Tibial artery (tissue), 4 donors: ENCODE measurements at regions not wholly inside any gene's neighbourhood (a gene's known extent, or its start where the extent isn't known, plus 50 kb on each side); places are given as distances from the start of the nearest gene placed in this dataset.

ENCODE experiments used
- DNase-seq, 2 donors: peaks; one replicate each; pipeline ENCODE4 v3.0.0-alpha.2; 2019
- H3K27ac ChIP-seq, 2 donors: fragments of 200-600 bp; sonication (generic) in 1 of 2; 1 replicate in 1 of 2; 2 replicates in 1 of 2; pipeline ENCODE4 v1.5.1; 2018 to 2019; ENCODE audit warnings: mild to moderate bottlenecking in 1 of 2
- H3K27me3 ChIP-seq, 2 donors: fragments of 200-600 bp; sonication (generic) in 1 of 2; one replicate each; pipeline versions ENCODE4 v1.5.1 to v1.6.0; 2016 to 2019
- H3K36me3 ChIP-seq, 3 donors: fragments of 200-600 bp; sonication (generic) in 2 of 3; one replicate each; pipeline ENCODE4 v1.5.1; 2016 to 2019; ENCODE audit warnings: mild to moderate bottlenecking in 2 of 3
- H3K4me1 ChIP-seq, 4 donors: fragments of 200-600 bp; sonication (generic) in 2 of 4; 1 replicate in 3 of 4; 2 replicates in 1 of 4; pipeline ENCODE4 v1.5.1; 2016 to 2019
- H3K4me3 ChIP-seq, 2 donors: fragments of 200-600 bp; sonication (generic) in 1 of 2; 1 replicate in 1 of 2; 2 replicates in 1 of 2; pipeline ENCODE4 v1.5.1; 2018 to 2019; ENCODE audit warnings: mild to moderate bottlenecking in 2 of 2
- H3K9me3 ChIP-seq, 3 donors: fragments of 200-600 bp; sonication (generic) in 1 of 3; one replicate each; pipeline ENCODE4 v1.5.1; 2016 to 2019
- CTCF ChIP-seq, 2 experiments: fragments of 200-600 bp in 1 of 2; fragments of 450-650 bp in 1 of 2; IDR thresholded peaks; one replicate each; pipeline ENCODE4 v1.5.1; 2017 to 2019; ENCODE audit warnings: antibody characterized with exemption in 2 of 2, mild to moderate bottlenecking in 1 of 2, moderate library complexity in 1 of 2
- intact Hi-C: fragments of 100-400 bp; cut with DNase I; formaldehyde crosslinking; loops from one replicate; pipeline ENCODE4 v1.15.0; 2023; ENCODE audit warnings: low total_unique reads

DNA sequence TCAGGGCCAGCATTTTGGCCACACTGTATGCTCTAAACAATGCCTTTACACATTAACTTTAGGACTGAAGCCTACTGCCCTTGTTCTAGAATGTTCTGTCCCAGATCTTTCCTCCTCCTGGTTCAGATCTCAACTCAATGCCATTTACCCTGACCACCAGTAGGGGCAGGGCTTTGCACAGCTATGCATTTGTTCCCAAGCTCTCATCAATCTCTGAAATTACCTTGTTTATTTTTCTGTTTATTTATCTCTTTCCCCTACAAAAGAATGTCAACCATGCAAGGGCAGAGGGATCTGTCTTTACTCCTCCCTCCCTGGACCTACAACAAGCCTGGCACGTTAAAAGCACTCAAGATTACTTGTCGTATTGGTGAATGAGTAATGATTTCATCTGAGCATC is 612.9 kb downstream of the BNC2 start:
- intact Hi-C loops: no loop called here
- DNase-seq: no peak
- Histone ChIP-seq H3K27me3 (no peaks in the 10 kb centered on the region), H3K4me1 (no peaks in the 10 kb centered on the region), H3K4me3 (no peak overlapping the region), H3K36me3 (no peaks in the 10 kb centered on the region), H3K27ac (no peak overlapping the region), H3K9me3 (no peaks in the 10 kb centered on the region)
- peak in 1 of 2 experiments; percentile 22 for TF ChIP-seq CTCF (IDR thresholded peaks at IDR 0.05)

GRCh38 chr9:16258191-16258590 is 612.3 kb downstream of the BNC2 start:
- H3K9me3 ChIP-seq: no peaks in the 10 kb centered on the region
- no peaks in the 10 kb centered on the region for H3K4me1 ChIP-seq
- H3K36me3 ChIP-seq: no peaks in the 10 kb centered on the region
- no peaks in the 10 kb centered on the region for H3K27me3 ChIP-seq
- H3K4me3 ChIP-seq: no peak overlapping the region
- no peak for TF ChIP-seq CTCF (IDR thresholded peaks at IDR 0.05)
- no peak for DNase-seq
- intact Hi-C loops: no loop called here
- no peak overlapping the region for H3K27ac ChIP-seq

GRCh38 chr9:16258708-16259107 is 611.8 kb downstream of the BNC2 start:
- Histone ChIP-seq H3K27me3 (no peaks in the 10 kb centered on the region), H3K4me1 (no peaks in the 10 kb centered on the region), H3K27ac (no peak overlapping the region), H3K36me3 (no peaks in the 10 kb centered on the region), H3K9me3 (no peaks in the 10 kb centered on the region), H3K4me3 (no peak overlapping the region)
- DNase-seq: no peak
- no peak for TF ChIP-seq CTCF (IDR thresholded peaks at IDR 0.05)
- intact Hi-C loops: no loop called here

- H3K9me3 ChIP-seq: no peaks in the 10 kb centered on the region
- no peak for TF ChIP-seq CTCF (IDR thresholded peaks at IDR 0.05)
- intact Hi-C loops: no loop called here
- no peaks in the 10 kb centered on the region for H3K36me3 ChIP-seq
- no peak overlapping the region for H3K27ac ChIP-seq
- peaks cover 0 to under 1% (median 0%) of the 10 kb centered on the region in 4 donors for H3K4me1 ChIP-seq
- no peak overlapping the region for H3K4me3 ChIP-seq
- DNase-seq: no peak
- H3K27me3 ChIP-seq: peaks cover 0 to 8% of the 10 kb centered on the region in 2 donors
Observed at GRCh38 chr9:16262477-16263261, 607.8 kb downstream of the BNC2 start.

GRCh38 chr9:16265688-16266087 is 604.8 kb downstream of the BNC2 start:
- Histone ChIP-seq H3K36me3 (no peaks in the 10 kb centered on the region), H3K4me1 (peaks cover 0 to 7% (median 3%) of the 10 kb centered on the region in 4 donors)
- intact Hi-C loops: no loop called here

More at GRCh38 chr9:16265688-16266087, 604.8 kb downstream of the BNC2 start:
- Histone ChIP-seq H3K9me3 (no peaks in the 10 kb centered on the region), H3K4me3 (no peak overlapping the region), H3K27ac (no peak overlapping the region), H3K27me3 (peaks cover 0 to 8% of the 10 kb centered on the region in 2 donors)
- no peak for DNase-seq
- TF ChIP-seq CTCF (IDR thresholded peaks at IDR 0.05): no peak
